ENCODE measurements at regions not wholly inside any gene's neighbourhood (a gene's known extent, or its start where the extent isn't known, plus 50 kb on each side); places are given as distances from the start of the nearest gene placed in this dataset.

- TF ChIP-seq CTCF (IDR thresholded peaks at IDR 0.05): no peak
- no peak for TF ChIP-seq EP300 (IDR thresholded peaks at IDR 0.05)
These were observed 126.6 kb upstream of the TYRP1 start for GRCh38 chr9:12566404-12567090.

Measured in gastroesophageal sphincter (tissue), 3 donors.